ENCODE measurements at regions not wholly inside any gene's neighbourhood (a gene's known extent, or its start where the extent isn't known, plus 50 kb on each side); places are given as distances from the start of the nearest gene placed in this dataset.

GRCh38 chr6:110529907-110530306 lies 53.5 kb upstream of the SLC22A16 start:
- BruUV-seq (replicated peaks) = no TSS peak
- Histone ChIP-seq H2BK20ac (ENCODE audit: low read depth, low read length) (peak overlapping the region; percentile 97), H3K4me3 (ENCODE audit: insufficient read depth, low read depth, low read length) (no peak overlapping the region), H2BK15ac (ENCODE audit: low read depth, low read length) (peak overlapping the region; percentile 93), H3K14ac (replicated peaks; ENCODE audit: low read depth, low read length) (peak overlapping the region; percentile 96), H2BK5ac (ENCODE audit: low read depth, low read length, poor library complexity, severe bottlenecking) (peak overlapping the region; percentile 88), H4K91ac (ENCODE audit: insufficient read depth, low read depth, low read length) (peak overlapping the region; percentile 87), H2AFZ (replicated peaks; ENCODE audit: low read length, poor library complexity) (peak overlapping the region; percentile 88), H3K4ac (ENCODE audit: low read depth, low read length) (peak overlapping the region; percentile 97), H3K18ac (ENCODE audit: low read depth, low read length) (peak overlapping the region; percentile 46; the same call in 1 of the 2 replicates), H3K9ac (ENCODE audit: low read depth, low read length) (no peak overlapping the region), H3K4me1 (ENCODE audit: control insufficient read depth, insufficient read depth, low read length) (peaks cover 13% of the 10 kb centered on the region), H4K5ac (ENCODE audit: low read depth, low read length) (peak overlapping the region; percentile 68), H4K8ac (ENCODE audit: low read depth in 2 of 2, low read length in 2 of 2) (peak overlapping the region; percentile 60 to 96), H3K79me1 (ENCODE audit: low read depth in 1 of 2, low read length in 2 of 2) (no peaks in the 10 kb centered on the region; a peak in 1 of 4 replicates), H2AK9ac (replicated peaks; ENCODE audit: low read depth, low read length, poor library complexity) (peak overlapping the region; percentile 93), H3K36me3 (ENCODE audit: control insufficient read depth, insufficient read depth, low read length) (no peaks in the 10 kb centered on the region), H3K56ac (ENCODE audit: extremely low read depth, insufficient read depth, low read length) (peak overlapping the region; percentile 5; the same call in 1 of the 2 replicates), H2BK120ac (ENCODE audit: low read depth, low read length) (peak overlapping the region; percentile 97), H3K9me1 (ENCODE audit: insufficient read depth, low read length) (peaks cover 10% of the 10 kb centered on the region; the same call in 1 of the 2 replicates), H3K27me3 (ENCODE audit: control insufficient read depth, insufficient read depth, low read length) (no peaks in the 10 kb centered on the region), H3K9me3 (ENCODE audit: control insufficient read depth, insufficient read depth, low read length) (peaks cover 2% of the 10 kb centered on the region; the same call in 1 of the 2 replicates), H4K20me1 (ENCODE audit: insufficient read depth, low read length) (no peaks in the 10 kb centered on the region), H2AK5ac (ENCODE audit: low read depth, low read length) (peak overlapping the region; percentile 100), H3K4me2 (ENCODE audit: low read depth, low read length) (peak overlapping the region; percentile 40; the same call in 1 of the 2 replicates), H3K27ac (ENCODE audit: insufficient read depth, low read length) (peak overlapping the region; percentile 41), H3K23ac (ENCODE audit: low read depth, low read length) (peak overlapping the region; percentile 72; the same call in 1 of the 2 replicates)
- dilution Hi-C loops (cut with HindIII; ENCODE audit: low sequenced_read_pairs, unreplicated experiment) (loop anchor here (10.0 kb wide), 1 partner anchor 465 kb away; no protein-coding TSS in a partner anchor), in situ Hi-C loops (cut with MboI; ENCODE audit: low sequenced_read_pairs) (loop anchor here (5.0 to 25.0 kb wide), 4 partner anchors 145 to 682 kb away; partner anchors contain the start of gene GTF3C6), intact Hi-C loops (cut with micrococcal nuclease) (loop anchor here (2.0 kb wide), 2 partner anchors 285 to 429 kb away; partner anchors contain the start of genes CDK19 and GTF3C6)
- DNase-seq = peak; percentile 57
- ATAC-seq (ENCODE audit: low read depth) = no peak
- TF ChIP-seq CEBPB (IDR thresholded peaks at IDR 0.05; ENCODE audit: low read depth, low read length) (no peak), MAFK (IDR thresholded peaks at IDR 0.05; ENCODE audit: low read depth, low read length) (no peak), RCOR1 (IDR thresholded peaks at IDR 0.05; ENCODE audit: insufficient replicate concordance, low read length) (no peak), MAZ (IDR thresholded peaks at IDR 0.05; ENCODE audit: borderline replicate concordance, low read depth, low read length) (no peak), RAD21 (IDR thresholded peaks at IDR 0.05; ENCODE audit: low read length) (no peak), FOS (IDR thresholded peaks at IDR 0.05; ENCODE audit: low read depth, low read length) (no peak), SMC3 (IDR thresholded peaks at IDR 0.05; ENCODE audit: low read depth, low read length) (no peak), CTCF (conservative IDR thresholded peaks at IDR 0.05; ENCODE audit: low read depth, low read length) (no peak), USF2 (IDR thresholded peaks at IDR 0.05; ENCODE audit: low read depth, low read length) (no peak), ELK1 (IDR thresholded peaks at IDR 0.05; ENCODE audit: borderline replicate concordance, low read depth, low read length) (no peak), BHLHE40 (IDR thresholded peaks at IDR 0.05; ENCODE audit: low read depth, low read length) (no peak), NFE2L2 (IDR thresholded peaks at IDR 0.05; ENCODE audit: low read depth, low read length) (no peak), POLR2A (IDR thresholded peaks at IDR 0.05; ENCODE audit: low read depth, low read length) (no peak), RFX5 (IDR thresholded peaks at IDR 0.05; ENCODE audit: low read depth, low read length) (no peak), CHD1 (IDR thresholded peaks at IDR 0.05; ENCODE audit: low read depth, low read length) (no peak), MXI1 (IDR thresholded peaks at IDR 0.05; ENCODE audit: borderline replicate concordance, low read depth, low read length) (no peak)
- CTCF ChIA-PET = interaction anchor here (0.9 kb wide), 1 partner anchor 482 kb away, joined by 3 read pairs; no protein-coding TSS in a partner anchor
- 50% methylated on average over 1 of the region's 3 CpGs; no CpG with 5 or more reads in 1 of the 2 experiments for WGBS, 2 experiments (ENCODE audit: extremely low coverage in 2 of 2, insufficient read length in 1 of 2)
- POLR2A ChIA-PET (ENCODE audit: unreplicated experiment) = interaction anchor here (0.8 kb wide), 1 partner anchor 344 kb away, joined by 3 read pairs; the partner anchor contains the start of gene AMD1
